ENCODE measurements at regions not wholly inside any gene's neighbourhood (a gene's known extent, or its start where the extent isn't known, plus 50 kb on each side); places are given as distances from the start of the nearest gene placed in this dataset.

- H3K9me3 ChIP-seq (ENCODE audit: severe bottlenecking): no peaks in the 10 kb centered on the region
- H3K4me3 ChIP-seq (ENCODE audit: low read depth, low read length): no peak overlapping the region
- peak; percentile 48 for DNase-seq
- no peak for TF ChIP-seq CTCF (IDR thresholded peaks at IDR 0.05; ENCODE audit: low read depth, low read length)
- no peaks in the 10 kb centered on the region for H3K27me3 ChIP-seq (ENCODE audit: insufficient read depth, low read depth, severe bottlenecking)
- peak overlapping the region; percentile 91 for H3K27ac ChIP-seq
- no peaks in the 10 kb centered on the region for H3K36me3 ChIP-seq
Observed at GRCh38 chr12:105464406-105464805, 133.9 kb downstream of the C12orf75 start.

GRCh38 chr12:105466231-105466900 lies 135.9 kb downstream of the C12orf75 start:
- no peak for TF ChIP-seq CTCF (IDR thresholded peaks at IDR 0.05; ENCODE audit: low read depth, low read length)
- no peak for DNase-seq
- H3K27me3 ChIP-seq (ENCODE audit: insufficient read depth, low read depth, severe bottlenecking): no peaks in the 10 kb centered on the region
- no peak overlapping the region for H3K27ac ChIP-seq
- H3K36me3 ChIP-seq: no peaks in the 10 kb centered on the region
- no peak overlapping the region for H3K4me3 ChIP-seq (ENCODE audit: low read depth, low read length)
- no peaks in the 10 kb centered on the region for H3K9me3 ChIP-seq (ENCODE audit: severe bottlenecking)

GRCh38 chr12:105466901-105467598 lies 136.6 kb downstream of the C12orf75 start:
- no peaks in the 10 kb centered on the region for H3K9me3 ChIP-seq (ENCODE audit: severe bottlenecking)
- no peak for TF ChIP-seq CTCF (IDR thresholded peaks at IDR 0.05; ENCODE audit: low read depth, low read length)
- no peak overlapping the region for H3K27ac ChIP-seq
- no peaks in the 10 kb centered on the region for H3K36me3 ChIP-seq
- DNase-seq: no peak
- no peak overlapping the region for H3K4me3 ChIP-seq (ENCODE audit: low read depth, low read length)
- no peaks in the 10 kb centered on the region for H3K27me3 ChIP-seq (ENCODE audit: insufficient read depth, low read depth, severe bottlenecking)

GRCh38 chr12:105467710-105468366 lies 137.3 kb downstream of the C12orf75 start:
- Histone ChIP-seq H3K27ac (peak overlapping the region; percentile 35), H3K9me3 (ENCODE audit: severe bottlenecking) (no peaks in the 10 kb centered on the region), H3K4me3 (ENCODE audit: low read depth, low read length) (no peak overlapping the region), H3K27me3 (ENCODE audit: insufficient read depth, low read depth, severe bottlenecking) (no peaks in the 10 kb centered on the region), H3K36me3 (no peaks in the 10 kb centered on the region)
- no peak for DNase-seq
- no peak for TF ChIP-seq CTCF (IDR thresholded peaks at IDR 0.05; ENCODE audit: low read depth, low read length)

- Histone ChIP-seq H3K4me3 (ENCODE audit: low read depth, low read length) (no peak overlapping the region), H3K27ac (peak overlapping the region; percentile 35), H3K9me3 (ENCODE audit: severe bottlenecking) (no peaks in the 10 kb centered on the region), H3K36me3 (no peaks in the 10 kb centered on the region), H3K27me3 (ENCODE audit: insufficient read depth, low read depth, severe bottlenecking) (no peaks in the 10 kb centered on the region)
- DNase-seq: no peak
- no peak for TF ChIP-seq CTCF (IDR thresholded peaks at IDR 0.05; ENCODE audit: low read depth, low read length)
Observed at GRCh38 chr12:105468464-105468863, 138.0 kb downstream of the C12orf75 start.

All from WERI-Rb-1 (cell line).